Liver (tissue), 3 donors: ENCODE measurements at regions not wholly inside any gene's neighbourhood (a gene's known extent, or its start where the extent isn't known, plus 50 kb on each side); places are given as distances from the start of the nearest gene placed in this dataset.

Experiments
- ATF3 ChIP-seq: IDR thresholded peaks from 2 replicates; pipeline ENCODE4 v1.6.1; 2016; ENCODE audit warnings: antibody characterized with exemption
- CTCF ChIP-seq: fragments of 150-350 bp; IDR thresholded peaks from 2 replicates; pipeline ENCODE4 v1.5.1; 2017; ENCODE audit warnings: improper control_type of control experiment, low read depth, low read length; ENCODE audit not compliant: missing input control
- GABPA ChIP-seq, 2 donors: IDR thresholded peaks in 1 of 2; conservative IDR thresholded peaks in 1 of 2; 2 replicates each; pipeline ENCODE4 v1.6.1; 2016; ENCODE audit warnings: antibody characterized with exemption in 2 of 2, mild to moderate bottlenecking in 1 of 2, moderate library complexity in 1 of 2
- RAD21 ChIP-seq, 2 donors: IDR thresholded peaks; 2 replicates each; pipeline ENCODE4 v1.6.1; 2016; ENCODE audit warnings: antibody characterized with exemption in 2 of 2, mild to moderate bottlenecking in 2 of 2
- REST ChIP-seq: IDR thresholded peaks from 2 replicates; pipeline ENCODE4 v1.6.1; 2016; ENCODE audit warnings: antibody characterized with exemption, mild to moderate bottlenecking
- RXRA ChIP-seq, 2 donors: IDR thresholded peaks; 2 replicates each; pipeline ENCODE4 v1.6.1; 2017 to 2018; ENCODE audit warnings: antibody characterized with exemption in 2 of 2, mild to moderate bottlenecking in 1 of 2
- TAF1 ChIP-seq: conservative IDR thresholded peaks from 2 replicates; pipeline ENCODE4 v1.6.1; 2016; ENCODE audit warnings: antibody characterized with exemption, mild to moderate bottlenecking
- YY1 ChIP-seq: IDR thresholded peaks from 2 replicates; pipeline ENCODE4 v1.6.1; 2016; ENCODE audit warnings: antibody characterized with exemption, mild to moderate bottlenecking
- ZBTB33 ChIP-seq: IDR thresholded peaks from 2 replicates; pipeline ENCODE4 v1.6.1; 2016; ENCODE audit warnings: antibody characterized with exemption
- donor health status: healthy.
- donor health status: healthy.

- no peak for TF ChIP-seq YY1
- TF ChIP-seq CTCF = no peak
- TF ChIP-seq RAD21 (IDR thresholded peaks at IDR 0.05) = no peak
- no peak for TF ChIP-seq GABPA (IDR thresholded peaks at IDR 0.05 in 1 of 2, conservative IDR thresholded peaks at IDR 0.05 in 1 of 2)
- no peak for TF ChIP-seq TAF1
- TF ChIP-seq ZBTB33 = no peak
- no peak for TF ChIP-seq ATF3
- no peak for TF ChIP-seq REST
- TF ChIP-seq RXRA (IDR thresholded peaks at IDR 0.05) = no peak
Observed at GRCh38 chr2:14127765-14128164, 504.8 kb upstream of the LRATD1 start.
